Endodermal cell (in vitro differentiated cells): ENCODE measurements at regions not wholly inside any gene's neighbourhood (a gene's known extent, or its start where the extent isn't known, plus 50 kb on each side); places are given as distances from the start of the nearest gene placed in this dataset.

Experiments used
- DNase-seq: peaks from one replicate; pipeline ENCODE4 v3.0.0-alpha.2; 2017
- H3K27ac ChIP-seq: 2 replicates; pipeline ENCODE4 v1.5.1; 2013; ENCODE audit warnings: mild to moderate bottlenecking, low read depth, low read length, moderate library complexity
- H3K27me3 ChIP-seq: 2 replicates; pipeline ENCODE4 v1.6.1; 2013; ENCODE audit warnings: mild to moderate bottlenecking, low read length, moderate library complexity; ENCODE audit not compliant: insufficient read depth, control insufficient read depth, poor library complexity, severe bottlenecking
- H3K36me3 ChIP-seq: 2 replicates; pipeline ENCODE4 v1.7.0; 2013; ENCODE audit warnings: mild to moderate bottlenecking, low read length, moderate library complexity; ENCODE audit not compliant: control insufficient read depth, insufficient read depth
- H3K4me1 ChIP-seq: one replicate; pipeline ENCODE4 v1.7.0; 2013; ENCODE audit warnings: low read length; ENCODE audit not compliant: control insufficient read depth, insufficient read depth
- H3K4me3 ChIP-seq: 2 replicates; pipeline ENCODE4 v1.5.1; 2013; ENCODE audit warnings: mild to moderate bottlenecking, low read length, moderate library complexity
- H3K9ac ChIP-seq: 2 replicates; pipeline ENCODE4 v1.6.1; 2013; ENCODE audit warnings: mild to moderate bottlenecking, low read length, moderate library complexity; ENCODE audit not compliant: poor library complexity, severe bottlenecking; ENCODE audit errors: extremely low read depth
- H3K9me3 ChIP-seq: 2 replicates; pipeline ENCODE4 v1.6.1; 2013; ENCODE audit warnings: mild to moderate bottlenecking, low read length, moderate library complexity; ENCODE audit not compliant: control insufficient read depth
- H3K27ac Mint-ChIP-seq: 2 replicates; pipeline ENCODE4 v1.8.0; 2020; ENCODE audit warnings: mixed read lengths
- H3K27me3 Mint-ChIP-seq: 2 replicates; pipeline ENCODE4 v1.8.0; 2021; ENCODE audit warnings: mild to moderate bottlenecking, mixed read lengths; ENCODE audit not compliant: insufficient read depth
- H3K36me3 Mint-ChIP-seq: 2 replicates; pipeline ENCODE4 v1.8.0; 2020; ENCODE audit warnings: low read depth, mixed read lengths
- H3K4me1 Mint-ChIP-seq: 2 replicates; pipeline ENCODE4 v1.8.0; 2020; ENCODE audit warnings: mixed read lengths
- H3K4me3 Mint-ChIP-seq: 2 replicates; pipeline ENCODE4 v1.8.0; 2020; ENCODE audit warnings: mild to moderate bottlenecking, moderate library complexity, mixed read lengths
- H3K9me3 Mint-ChIP-seq: 2 replicates; pipeline ENCODE4 v1.8.0; 2020; ENCODE audit warnings: mild to moderate bottlenecking, mixed read lengths
- WGBS, 2 experiments: methylation state at CpG; one replicate each; pipeline versions ENCODE4 v1.1.5 to v1.1.7; 2013; ENCODE audit warnings: missing lambda C conversion rate in 2 of 2, mixed read lengths in 1 of 2; ENCODE audit not compliant: insufficient coverage in 1 of 2, insufficient read length in 1 of 2; 5-methylcytosine and 5-hydroxymethylcytosine counted together
- TF ChIP-seq, protein P1 (sequence below): fragments of 200-600 bp; sonication (generic); conservative IDR thresholded peaks from 2 replicates; pipeline ENCODE4 v1.5.0; 2021; ENCODE audit warnings: antibody characterized with exemption, mild to moderate bottlenecking

- H3K36me3 Mint-ChIP-seq = no peaks in the 10 kb centered on the region
- H3K27me3 Mint-ChIP-seq = no peaks in the 10 kb centered on the region
- H3K9me3 ChIP-seq = no peaks in the 10 kb centered on the region
- DNase-seq = no peak
- no peaks in the 10 kb centered on the region for H3K36me3 ChIP-seq
- no peak overlapping the region for H3K4me3 Mint-ChIP-seq
- no peak overlapping the region for H3K27ac Mint-ChIP-seq
- TF ChIP-seq, protein P1, sequence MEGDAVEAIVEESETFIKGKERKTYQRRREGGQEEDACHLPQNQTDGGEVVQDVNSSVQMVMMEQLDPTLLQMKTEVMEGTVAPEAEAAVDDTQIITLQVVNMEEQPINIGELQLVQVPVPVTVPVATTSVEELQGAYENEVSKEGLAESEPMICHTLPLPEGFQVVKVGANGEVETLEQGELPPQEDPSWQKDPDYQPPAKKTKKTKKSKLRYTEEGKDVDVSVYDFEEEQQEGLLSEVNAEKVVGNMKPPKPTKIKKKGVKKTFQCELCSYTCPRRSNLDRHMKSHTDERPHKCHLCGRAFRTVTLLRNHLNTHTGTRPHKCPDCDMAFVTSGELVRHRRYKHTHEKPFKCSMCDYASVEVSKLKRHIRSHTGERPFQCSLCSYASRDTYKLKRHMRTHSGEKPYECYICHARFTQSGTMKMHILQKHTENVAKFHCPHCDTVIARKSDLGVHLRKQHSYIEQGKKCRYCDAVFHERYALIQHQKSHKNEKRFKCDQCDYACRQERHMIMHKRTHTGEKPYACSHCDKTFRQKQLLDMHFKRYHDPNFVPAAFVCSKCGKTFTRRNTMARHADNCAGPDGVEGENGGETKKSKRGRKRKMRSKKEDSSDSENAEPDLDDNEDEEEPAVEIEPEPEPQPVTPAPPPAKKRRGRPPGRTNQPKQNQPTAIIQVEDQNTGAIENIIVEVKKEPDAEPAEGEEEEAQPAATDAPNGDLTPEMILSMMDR = no peak
- H3K4me1 ChIP-seq = no peaks in the 10 kb centered on the region
- H3K27me3 ChIP-seq = no peaks in the 10 kb centered on the region
- no peak overlapping the region for H3K9ac ChIP-seq
- H3K4me3 ChIP-seq = no peak overlapping the region
- no peaks in the 10 kb centered on the region for H3K4me1 Mint-ChIP-seq
- H3K27ac ChIP-seq = no peak overlapping the region
- 93 to 96% methylated on average over 6 to 8 of the region's 8 CpGs for WGBS, 2 experiments
- H3K9me3 Mint-ChIP-seq = peaks cover 10% of the 10 kb centered on the region
These were observed 750.6 kb upstream of the ADGRB3 start for GRCh38 chr6:67884442-67884841.

- TF ChIP-seq, protein P1 = no peak
- H3K27me3 Mint-ChIP-seq = no peaks in the 10 kb centered on the region
- no peaks in the 10 kb centered on the region for H3K36me3 Mint-ChIP-seq
- no peaks in the 10 kb centered on the region for H3K4me1 Mint-ChIP-seq
- Histone ChIP-seq H3K4me1 (no peaks in the 10 kb centered on the region), H3K27me3 (no peaks in the 10 kb centered on the region), H3K9ac (no peak overlapping the region), H3K27ac (no peak overlapping the region), H3K9me3 (no peaks in the 10 kb centered on the region), H3K4me3 (no peak overlapping the region), H3K36me3 (no peaks in the 10 kb centered on the region)
- no peak for DNase-seq
- H3K9me3 Mint-ChIP-seq = peaks cover 10% of the 10 kb centered on the region
- H3K4me3 Mint-ChIP-seq = no peak overlapping the region
- WGBS, 2 experiments = 92 to 97% methylated on average over 7 to 11 of the region's 11 CpGs
- H3K27ac Mint-ChIP-seq = no peak overlapping the region
These were observed 751.3 kb upstream of the ADGRB3 start for GRCh38 chr6:67883500-67884366.

GRCh38 chr6:67882436-67883311 lies 752.4 kb upstream of the ADGRB3 start:
- Histone ChIP-seq H3K4me1 (no peaks in the 10 kb centered on the region), H3K27ac (no peak overlapping the region), H3K9me3 (no peaks in the 10 kb centered on the region), H3K4me3 (no peak overlapping the region), H3K9ac (no peak overlapping the region), H3K27me3 (no peaks in the 10 kb centered on the region), H3K36me3 (no peaks in the 10 kb centered on the region)
- 91 to 92% methylated on average over 5 of the region's 5 CpGs for WGBS, 2 experiments
- H3K9me3 Mint-ChIP-seq = peaks cover 15% of the 10 kb centered on the region
- no peak overlapping the region for H3K4me3 Mint-ChIP-seq
- H3K27ac Mint-ChIP-seq = no peak overlapping the region
- DNase-seq = no peak
- H3K4me1 Mint-ChIP-seq = no peaks in the 10 kb centered on the region
- no peaks in the 10 kb centered on the region for H3K36me3 Mint-ChIP-seq
- TF ChIP-seq, protein P1 = no peak
- no peaks in the 10 kb centered on the region for H3K27me3 Mint-ChIP-seq
